IMR-90 (cell line): ENCODE measurements at regions not wholly inside any gene's neighbourhood (a gene's known extent, or its start where the extent isn't known, plus 50 kb on each side); places are given as distances from the start of the nearest gene placed in this dataset.

ENCODE experiments used
- ATAC-seq: fragments of 200-7000 bp; cut with Tn5 transposase; 2 replicates; pipeline ENCODE4 v1.9.1; 2020; ENCODE audit warnings: low read depth, mild to moderate bottlenecking, moderate library complexity
- BruUV-seq: library from RNA; stranded (reverse); fragments of 400-500 nt; replicated peaks from 2 replicates; lab custom pipeline; 2021; lab: Mats Ljungman, UMichigan
- CTCF ChIA-PET: fragments of 300-600 bp; formaldehyde crosslinking; extraction: SDS; loops from one replicate; lab custom pipeline; 2021; ENCODE audit warnings: antibody characterized with exemption; lab: Yijun Ruan, JAX
- POLR2A ChIA-PET: fragments of 300-600 bp; sonication (Branson Sonifier 250); formaldehyde crosslinking; loops from one replicate; lab custom pipeline; 2022; ENCODE audit warnings: antibody characterized with exemption; ENCODE audit not compliant: unreplicated experiment; lab: Charles Lee
- DNase-seq: peaks from one replicate; pipeline ENCODE4 v3.0.0; 2013
- H2AFZ ChIP-seq: replicated peaks from 2 replicates; pipeline ENCODE3; 2013; ENCODE audit warnings: low read length, mild to moderate bottlenecking; ENCODE audit not compliant: poor library complexity
- H2AK5ac ChIP-seq: 2 replicates; pipeline ENCODE4 v1.6.1; 2013; ENCODE audit warnings: low read depth, low read length, inconsistent platforms
- H2AK9ac ChIP-seq: replicated peaks from 2 replicates; pipeline ENCODE3; 2013; ENCODE audit warnings: mild to moderate bottlenecking, low read depth, low read length, moderate library complexity; ENCODE audit not compliant: poor library complexity
- H2BK120ac ChIP-seq: 2 replicates; pipeline ENCODE4 v1.6.1; 2013; ENCODE audit warnings: low read depth, low read length, inconsistent platforms
- H2BK15ac ChIP-seq: 3 replicates; pipeline ENCODE4 v1.6.1; 2013; ENCODE audit warnings: low read depth, low read length, inconsistent platforms
- H2BK20ac ChIP-seq: 2 replicates; pipeline ENCODE4 v1.6.1; 2013; ENCODE audit warnings: low read depth, mild to moderate bottlenecking, inconsistent platforms, low read length, moderate library complexity
- H2BK5ac ChIP-seq: 2 replicates; pipeline ENCODE4 v1.6.1; 2013; ENCODE audit warnings: mild to moderate bottlenecking, low read depth, low read length, inconsistent platforms; ENCODE audit not compliant: poor library complexity, severe bottlenecking
- H3K14ac ChIP-seq: replicated peaks from 2 replicates; pipeline ENCODE4 v1.6.1; 2013; ENCODE audit warnings: low read depth, low read length, inconsistent platforms
- H3K18ac ChIP-seq: 2 replicates; pipeline ENCODE4 v1.6.1; 2013; ENCODE audit warnings: low read depth, low read length, control low read depth
- H3K23ac ChIP-seq: 2 replicates; pipeline ENCODE4 v1.6.1; 2013; ENCODE audit warnings: low read depth, low read length, inconsistent platforms
- H3K27ac ChIP-seq: 2 replicates; pipeline ENCODE4 v1.5.1; 2013; ENCODE audit warnings: mild to moderate bottlenecking, control low read depth, low read length; ENCODE audit not compliant: insufficient read depth
- H3K27me3 ChIP-seq: 2 replicates; pipeline ENCODE4 v1.6.1; 2013; ENCODE audit warnings: low read length; ENCODE audit not compliant: control insufficient read depth, insufficient read depth
- H3K36me3 ChIP-seq: 2 replicates; pipeline ENCODE4 v1.6.1; 2013; ENCODE audit warnings: low read length, mixed read lengths; ENCODE audit not compliant: control insufficient read depth, insufficient read depth
- H3K4ac ChIP-seq: 2 replicates; pipeline ENCODE4 v1.6.1; 2013; ENCODE audit warnings: low read depth, low read length, inconsistent platforms
- H3K4me1 ChIP-seq: 2 replicates; pipeline ENCODE4 v1.6.1; 2013; ENCODE audit warnings: low read length, mixed read lengths; ENCODE audit not compliant: control insufficient read depth, insufficient read depth
- H3K4me2 ChIP-seq: 2 replicates; pipeline ENCODE4 v1.6.1; 2013; ENCODE audit warnings: low read depth, mild to moderate bottlenecking, control low read depth, low read length, moderate library complexity
- H3K4me3 ChIP-seq: 2 replicates; pipeline ENCODE4 v1.5.1; 2013; ENCODE audit warnings: low read depth, mild to moderate bottlenecking, control low read depth, low read length, moderate library complexity; ENCODE audit not compliant: insufficient read depth
- H3K56ac ChIP-seq: 2 replicates; pipeline ENCODE4 v1.6.1; 2013; ENCODE audit warnings: low read length, inconsistent platforms; ENCODE audit not compliant: insufficient read depth; ENCODE audit errors: extremely low read depth
- H3K79me1 ChIP-seq, 2 experiments: 2 replicates each; pipeline ENCODE4 v1.6.1; 2013; ENCODE audit warnings: low read length in 2 of 2, inconsistent platforms in 1 of 2, low read depth in 1 of 2
- H3K9ac ChIP-seq: 2 replicates; pipeline ENCODE4 v1.6.1; 2013; ENCODE audit warnings: low read depth, low read length, control low read depth
- H3K9me1 ChIP-seq: 2 replicates; pipeline ENCODE4 v1.6.1; 2013; ENCODE audit warnings: low read length, inconsistent platforms; ENCODE audit not compliant: insufficient read depth
- H3K9me3 ChIP-seq: 2 replicates; pipeline ENCODE4 v1.6.1; 2013; ENCODE audit warnings: low read length; ENCODE audit not compliant: control insufficient read depth, insufficient read depth
- H4K20me1 ChIP-seq: 2 replicates; pipeline ENCODE4 v1.6.1; 2013; ENCODE audit warnings: low read length, inconsistent platforms; ENCODE audit not compliant: insufficient read depth
- H4K5ac ChIP-seq: 2 replicates; pipeline ENCODE4 v1.6.1; 2013; ENCODE audit warnings: mild to moderate bottlenecking, low read depth, low read length, control low read depth
- H4K8ac ChIP-seq, 2 experiments: 2 replicates each; pipeline ENCODE4 v1.6.1; 2013; ENCODE audit warnings: low read depth in 2 of 2, low read length in 2 of 2, control low read depth in 1 of 2, inconsistent platforms in 1 of 2
- H4K91ac ChIP-seq: 2 replicates; pipeline ENCODE4 v1.6.1; 2013; ENCODE audit warnings: low read depth, low read length, inconsistent platforms; ENCODE audit not compliant: insufficient read depth
- BHLHE40 ChIP-seq: fragments of 150-350 bp; IDR thresholded peaks from 2 replicates; pipeline ENCODE4 v1.6.1; 2016; ENCODE audit warnings: mild to moderate bottlenecking, low read depth, low read length
- CEBPB ChIP-seq: IDR thresholded peaks from 2 replicates; pipeline ENCODE4 v1.6.1; 2012; ENCODE audit warnings: low read depth, low read length, improper control_type of control experiment
- CTCF ChIP-seq: conservative IDR thresholded peaks from 2 replicates; pipeline ENCODE4 v1.5.1; 2012; ENCODE audit warnings: mild to moderate bottlenecking, low read depth, low read length, improper control_type of control experiment
- FOS ChIP-seq: fragments of 150-350 bp; IDR thresholded peaks from 2 replicates; pipeline ENCODE4 v1.6.1; 2016; ENCODE audit warnings: low read depth, low read length
- MAFK ChIP-seq: IDR thresholded peaks from 2 replicates; pipeline ENCODE4 v1.6.1; 2012; ENCODE audit warnings: low read depth, low read length, improper control_type of control experiment
- MAZ ChIP-seq: IDR thresholded peaks from 2 replicates; pipeline ENCODE4 v1.6.1; 2012; ENCODE audit warnings: low read depth, mild to moderate bottlenecking, low read length, improper control_type of control experiment, moderate library complexity, borderline replicate concordance
- MXI1 ChIP-seq: IDR thresholded peaks from 2 replicates; pipeline ENCODE4 v1.6.1; 2012; ENCODE audit warnings: low read depth, mild to moderate bottlenecking, low read length, moderate library complexity, borderline replicate concordance
- POLR2A ChIP-seq: IDR thresholded peaks from 2 replicates; pipeline ENCODE4 v1.6.1; 2012; ENCODE audit warnings: mild to moderate bottlenecking, low read depth, low read length
- RAD21 ChIP-seq: IDR thresholded peaks from 2 replicates; pipeline ENCODE4 v1.6.1; 2012; ENCODE audit warnings: low read length, improper control_type of control experiment
- RCOR1 ChIP-seq: IDR thresholded peaks from 2 replicates; pipeline ENCODE4 v1.6.1; 2012; ENCODE audit warnings: mild to moderate bottlenecking, low read length, improper control_type of control experiment; ENCODE audit not compliant: insufficient replicate concordance
- RFX5 ChIP-seq: IDR thresholded peaks from 2 replicates; pipeline ENCODE4 v1.8.0; 2012; ENCODE audit warnings: low read depth, mild to moderate bottlenecking, low read length, moderate library complexity
- WGBS, 2 experiments: methylation state at CpG; one replicate each; pipeline versions ENCODE4 v1.1.5 to v1.1.7; 2013; ENCODE audit warnings: missing lambda C conversion rate in 2 of 2; ENCODE audit not compliant: insufficient read length in 1 of 2; ENCODE audit errors: extremely low coverage in 2 of 2; 5-methylcytosine and 5-hydroxymethylcytosine counted together
- dilution Hi-C: fragments of 300-500 bp; cut with HindIII; formaldehyde crosslinking; loops from one replicate; pipeline ENCODE4 v1.14.3; 2018; ENCODE audit warnings: low sequenced_read_pairs; ENCODE audit not compliant: unreplicated experiment
- in situ Hi-C: fragments of 300-500 bp; cut with MboI; formaldehyde crosslinking; loops from 3 replicates; pipeline ENCODE4 v1.14.3; 2019; ENCODE audit warnings: low sequenced_read_pairs, inconsistent platforms, mixed read lengths
- intact Hi-C: fragments of 100-400 bp; cut with micrococcal nuclease; formaldehyde crosslinking; loops from 2 replicates; pipeline ENCODE4 v1.10.0; 2022
- TF ChIP-seq, protein P1 (sequence below): fragments of 150-350 bp; IDR thresholded peaks from 2 replicates; pipeline ENCODE4 v1.6.1; 2017; ENCODE audit warnings: mild to moderate bottlenecking, antibody characterized with exemption, low read length, low read depth

DNA sequence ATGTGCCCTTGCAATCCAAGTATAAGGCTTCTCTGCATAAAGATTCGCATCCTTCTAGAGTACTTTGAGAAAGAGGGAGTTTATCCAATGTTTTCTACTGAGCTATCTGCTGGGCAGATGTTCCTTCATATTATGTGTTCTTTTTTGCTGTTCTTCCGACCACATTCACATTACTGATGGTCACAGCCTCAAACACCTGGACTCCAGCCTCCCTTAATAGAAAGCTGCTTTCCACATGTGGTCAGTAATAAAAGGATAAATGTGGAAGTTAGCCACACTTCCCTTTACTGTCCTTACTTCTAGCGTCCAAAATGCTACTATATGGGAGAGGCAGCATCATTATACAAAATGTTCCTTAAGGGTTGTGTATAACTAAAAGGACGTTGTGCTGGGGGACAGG, 116.9 kb downstream of the CD47 start:
- Histone ChIP-seq H3K79me1 (no peaks in the 10 kb centered on the region), H3K56ac (no peak overlapping the region), H3K14ac (no peak overlapping the region), H2BK120ac (no peak overlapping the region), H3K4me3 (no peak overlapping the region), H3K36me3 (no peaks in the 10 kb centered on the region), H2AK5ac (no peak overlapping the region), H2BK20ac (no peak overlapping the region), H3K4me2 (no peak overlapping the region), H4K20me1 (no peaks in the 10 kb centered on the region), H4K91ac (no peak overlapping the region), H3K18ac (no peak overlapping the region), H3K4me1 (no peaks in the 10 kb centered on the region), H3K27ac (no peak overlapping the region), H3K9ac (no peak overlapping the region), H2BK15ac (no peak overlapping the region), H4K8ac (no peak overlapping the region), H3K9me3 (no peaks in the 10 kb centered on the region), H2AFZ (no peak overlapping the region), H2AK9ac (no peak overlapping the region), H3K9me1 (no peaks in the 10 kb centered on the region), H3K23ac (no peak overlapping the region), H3K4ac (no peak overlapping the region), H4K5ac (no peak overlapping the region), H2BK5ac (no peak overlapping the region), H3K27me3 (peaks cover 18% of the 10 kb centered on the region)
- whole genome bisulfite sequencing, 2 experiments, result no CpG with 5 or more reads among the region's 4 CpGs
- dilution Hi-C loops (no loop called here), intact Hi-C loops (no loop called here), in situ Hi-C loops (no loop called here)
- BruUV-seq, result no TSS peak
- ATAC-seq (no peak), DNase-seq (no peak)
- TF ChIP-seq CEBPB (no peak), RAD21 (no peak), MXI1 (no peak), FOS (no peak), RCOR1 (no peak), BHLHE40 (no peak), POLR2A (no peak), MAFK (no peak), RFX5 (no peak), MAZ (no peak), CTCF (no peak)
- TF ChIP-seq, protein P1, sequence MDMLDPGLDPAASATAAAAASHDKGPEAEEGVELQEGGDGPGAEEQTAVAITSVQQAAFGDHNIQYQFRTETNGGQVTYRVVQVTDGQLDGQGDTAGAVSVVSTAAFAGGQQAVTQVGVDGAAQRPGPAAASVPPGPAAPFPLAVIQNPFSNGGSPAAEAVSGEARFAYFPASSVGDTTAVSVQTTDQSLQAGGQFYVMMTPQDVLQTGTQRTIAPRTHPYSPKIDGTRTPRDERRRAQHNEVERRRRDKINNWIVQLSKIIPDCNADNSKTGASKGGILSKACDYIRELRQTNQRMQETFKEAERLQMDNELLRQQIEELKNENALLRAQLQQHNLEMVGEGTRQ, result no peak
- ChIA-PET CTCF (no interaction called here), POLR2A (no interaction called here)
